ENCODE measurements at regions not wholly inside any gene's neighbourhood (a gene's known extent, or its start where the extent isn't known, plus 50 kb on each side); places are given as distances from the start of the nearest gene placed in this dataset.

- TF ChIP-seq, protein P1, sequence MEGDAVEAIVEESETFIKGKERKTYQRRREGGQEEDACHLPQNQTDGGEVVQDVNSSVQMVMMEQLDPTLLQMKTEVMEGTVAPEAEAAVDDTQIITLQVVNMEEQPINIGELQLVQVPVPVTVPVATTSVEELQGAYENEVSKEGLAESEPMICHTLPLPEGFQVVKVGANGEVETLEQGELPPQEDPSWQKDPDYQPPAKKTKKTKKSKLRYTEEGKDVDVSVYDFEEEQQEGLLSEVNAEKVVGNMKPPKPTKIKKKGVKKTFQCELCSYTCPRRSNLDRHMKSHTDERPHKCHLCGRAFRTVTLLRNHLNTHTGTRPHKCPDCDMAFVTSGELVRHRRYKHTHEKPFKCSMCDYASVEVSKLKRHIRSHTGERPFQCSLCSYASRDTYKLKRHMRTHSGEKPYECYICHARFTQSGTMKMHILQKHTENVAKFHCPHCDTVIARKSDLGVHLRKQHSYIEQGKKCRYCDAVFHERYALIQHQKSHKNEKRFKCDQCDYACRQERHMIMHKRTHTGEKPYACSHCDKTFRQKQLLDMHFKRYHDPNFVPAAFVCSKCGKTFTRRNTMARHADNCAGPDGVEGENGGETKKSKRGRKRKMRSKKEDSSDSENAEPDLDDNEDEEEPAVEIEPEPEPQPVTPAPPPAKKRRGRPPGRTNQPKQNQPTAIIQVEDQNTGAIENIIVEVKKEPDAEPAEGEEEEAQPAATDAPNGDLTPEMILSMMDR (IDR thresholded peaks at IDR 0.05): no peak
- TF ChIP-seq, protein P2, sequence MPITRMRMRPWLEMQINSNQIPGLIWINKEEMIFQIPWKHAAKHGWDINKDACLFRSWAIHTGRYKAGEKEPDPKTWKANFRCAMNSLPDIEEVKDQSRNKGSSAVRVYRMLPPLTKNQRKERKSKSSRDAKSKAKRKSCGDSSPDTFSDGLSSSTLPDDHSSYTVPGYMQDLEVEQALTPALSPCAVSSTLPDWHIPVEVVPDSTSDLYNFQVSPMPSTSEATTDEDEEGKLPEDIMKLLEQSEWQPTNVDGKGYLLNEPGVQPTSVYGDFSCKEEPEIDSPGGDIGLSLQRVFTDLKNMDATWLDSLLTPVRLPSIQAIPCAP (CRISPR knock-in tag; IDR thresholded peaks at IDR 0.05): no peak
- TF ChIP-seq GRHL2 (CRISPR knock-in tag; IDR thresholded peaks at IDR 0.05; ENCODE audit: insufficient replicate concordance, severe bottlenecking): no peak
- no peak for TF ChIP-seq CDX4 (CRISPR knock-in tag; IDR thresholded peaks at IDR 0.05; ENCODE audit: borderline replicate concordance)
These were observed 262.1 kb downstream of the HACE1 start for GRCh38 chr6:104597541-104598050.

Measured in WTC11 (cell line).